ENCODE measurements at regions not wholly inside any gene's neighbourhood (a gene's known extent, or its start where the extent isn't known, plus 50 kb on each side); places are given as distances from the start of the nearest gene placed in this dataset.

DNA sequence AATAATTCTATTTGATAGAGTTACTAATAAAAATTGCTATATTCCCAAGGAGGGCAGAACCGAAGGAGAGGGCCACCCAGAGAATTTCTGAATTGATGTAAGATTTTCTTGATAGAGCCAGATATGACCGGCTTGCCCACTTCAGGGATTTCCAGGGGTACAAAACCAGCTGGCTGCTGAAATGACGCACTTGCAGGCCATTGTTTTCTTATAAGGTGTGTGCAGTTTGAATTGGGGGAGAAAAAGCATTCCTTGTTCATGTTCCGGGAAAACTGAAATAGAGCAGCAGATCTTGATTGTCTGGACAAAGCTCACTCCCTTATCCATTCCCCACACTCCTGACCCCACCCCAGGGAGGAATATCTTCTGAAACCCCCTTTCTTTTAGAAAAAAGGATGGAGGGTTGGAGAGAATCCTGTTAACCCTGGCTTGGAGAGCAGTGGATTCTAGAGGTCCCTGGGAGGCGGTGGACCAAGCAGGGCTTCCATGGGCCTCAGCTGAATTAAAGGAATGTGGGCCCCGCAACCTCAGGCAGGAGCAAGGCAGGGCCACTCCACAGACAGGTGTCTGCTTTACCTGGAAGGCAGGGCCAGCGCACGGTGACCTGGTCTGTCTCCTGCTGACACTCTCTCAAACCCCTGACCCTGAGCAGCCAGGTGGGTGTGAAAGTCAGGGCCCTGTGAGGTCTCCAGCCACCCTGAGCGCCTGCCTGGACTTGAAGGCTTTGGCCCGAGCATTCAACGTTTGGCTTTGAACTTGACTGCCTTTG lies 96.4 kb downstream of the TMEM170B start:
- CTCF ChIA-PET: no interaction called here

DNA sequence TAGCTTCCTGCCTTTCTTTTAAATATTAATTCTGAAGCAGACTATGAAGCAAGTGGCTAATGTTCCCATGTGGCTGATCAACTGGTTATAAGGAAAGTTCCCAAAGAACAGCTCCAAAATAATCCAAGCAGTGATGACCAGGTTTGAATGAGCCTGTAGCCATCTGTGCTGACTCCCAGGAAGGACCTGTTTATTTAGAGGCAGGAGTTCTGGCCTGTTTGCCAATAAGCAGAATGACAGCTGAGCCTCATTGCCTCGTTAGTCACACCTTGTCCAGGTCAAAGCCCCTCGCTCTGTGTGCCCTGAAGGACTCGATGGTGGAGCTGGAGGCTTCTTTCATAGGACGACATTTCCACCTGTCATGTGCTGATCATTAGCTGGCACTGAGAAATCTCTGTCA lies 97.4 kb downstream of the TMEM170B start:
- TF ChIP-seq, protein P1, sequence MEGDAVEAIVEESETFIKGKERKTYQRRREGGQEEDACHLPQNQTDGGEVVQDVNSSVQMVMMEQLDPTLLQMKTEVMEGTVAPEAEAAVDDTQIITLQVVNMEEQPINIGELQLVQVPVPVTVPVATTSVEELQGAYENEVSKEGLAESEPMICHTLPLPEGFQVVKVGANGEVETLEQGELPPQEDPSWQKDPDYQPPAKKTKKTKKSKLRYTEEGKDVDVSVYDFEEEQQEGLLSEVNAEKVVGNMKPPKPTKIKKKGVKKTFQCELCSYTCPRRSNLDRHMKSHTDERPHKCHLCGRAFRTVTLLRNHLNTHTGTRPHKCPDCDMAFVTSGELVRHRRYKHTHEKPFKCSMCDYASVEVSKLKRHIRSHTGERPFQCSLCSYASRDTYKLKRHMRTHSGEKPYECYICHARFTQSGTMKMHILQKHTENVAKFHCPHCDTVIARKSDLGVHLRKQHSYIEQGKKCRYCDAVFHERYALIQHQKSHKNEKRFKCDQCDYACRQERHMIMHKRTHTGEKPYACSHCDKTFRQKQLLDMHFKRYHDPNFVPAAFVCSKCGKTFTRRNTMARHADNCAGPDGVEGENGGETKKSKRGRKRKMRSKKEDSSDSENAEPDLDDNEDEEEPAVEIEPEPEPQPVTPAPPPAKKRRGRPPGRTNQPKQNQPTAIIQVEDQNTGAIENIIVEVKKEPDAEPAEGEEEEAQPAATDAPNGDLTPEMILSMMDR (conservative IDR thresholded peaks at IDR 0.05; ENCODE audit: low read depth, low read length): no peak
- no peak for TF ChIP-seq EZH2 (IDR thresholded peaks at IDR 0.05; ENCODE audit: low read length, unreplicated experiment)
- no peak for TF ChIP-seq EZH2phosphoT487 (IDR thresholded peaks at IDR 0.05; ENCODE audit: borderline replicate concordance, low read length)
- no peak overlapping the region for H3K4me3 ChIP-seq (ENCODE audit: low read length)
- no peak overlapping the region for H3K4me2 ChIP-seq (ENCODE audit: low read length)
- H3K79me2 ChIP-seq (ENCODE audit: low read length): no peaks in the 10 kb centered on the region
- no peaks in the 10 kb centered on the region for H3K36me3 ChIP-seq (ENCODE audit: low read depth, low read length)
- intact Hi-C loops (cut with micrococcal nuclease): no loop called here
- no peaks in the 10 kb centered on the region for H3K9me3 ChIP-seq (ENCODE audit: low read length)
- H3K9me2 ChIP-seq (replicated peaks; ENCODE audit: low read length): no peaks in the 10 kb centered on the region
- POLR2A ChIA-PET (ENCODE audit: unreplicated experiment): no interaction called here
- no peak overlapping the region for H3K9ac ChIP-seq (ENCODE audit: low read length)
- H3K27me3 ChIP-seq (ENCODE audit: low read length): no peaks in the 10 kb centered on the region
- CTCF ChIA-PET: no interaction called here
- peaks cover 12% of the 10 kb centered on the region for H3K4me1 ChIP-seq (ENCODE audit: insufficient read depth, low read length)
- DNase-seq: no peak
- H3K27ac ChIP-seq (ENCODE audit: low read length): no peak overlapping the region
- no peaks in the 10 kb centered on the region for H4K20me1 ChIP-seq (ENCODE audit: low read length)
- H3F3A ChIP-seq (ENCODE audit: low read length, unreplicated experiment): no peaks in the 10 kb centered on the region
- no peak overlapping the region for H2AFZ ChIP-seq (ENCODE audit: low read length)
- no TSS peak for BruUV-seq (replicated peaks)
- no peak for ATAC-seq

More for the DNA sequence above, 96.4 kb downstream of the TMEM170B start:
- ATAC-seq (no peak), DNase-seq (no peak)
- Histone ChIP-seq H3K4me2 (ENCODE audit: low read length) (no peak overlapping the region), H3K36me3 (ENCODE audit: low read depth, low read length) (no peaks in the 10 kb centered on the region), H3K79me2 (ENCODE audit: low read length) (no peaks in the 10 kb centered on the region), H3K9me2 (replicated peaks; ENCODE audit: low read length) (no peaks in the 10 kb centered on the region), H3K9me3 (ENCODE audit: low read length) (no peaks in the 10 kb centered on the region), H3F3A (ENCODE audit: low read length, unreplicated experiment) (no peaks in the 10 kb centered on the region), H4K20me1 (ENCODE audit: low read length) (no peaks in the 10 kb centered on the region), H2AFZ (ENCODE audit: low read length) (no peak overlapping the region), H3K27me3 (ENCODE audit: low read length) (no peaks in the 10 kb centered on the region), H3K4me3 (ENCODE audit: low read length) (no peak overlapping the region), H3K9ac (ENCODE audit: low read length) (no peak overlapping the region), H3K27ac (ENCODE audit: low read length) (no peak overlapping the region), H3K4me1 (ENCODE audit: insufficient read depth, low read length) (peaks cover 12% of the 10 kb centered on the region)
- TF ChIP-seq, protein P1 (conservative IDR thresholded peaks at IDR 0.05; ENCODE audit: low read depth, low read length): no peak
- TF ChIP-seq EZH2phosphoT487 (IDR thresholded peaks at IDR 0.05; ENCODE audit: borderline replicate concordance, low read length): no peak
- TF ChIP-seq EZH2 (IDR thresholded peaks at IDR 0.05; ENCODE audit: low read length, unreplicated experiment): no peak
- no TSS peak for BruUV-seq (replicated peaks)
- POLR2A ChIA-PET (ENCODE audit: unreplicated experiment): no interaction called here
- intact Hi-C loops (cut with micrococcal nuclease): no loop called here

DNA sequence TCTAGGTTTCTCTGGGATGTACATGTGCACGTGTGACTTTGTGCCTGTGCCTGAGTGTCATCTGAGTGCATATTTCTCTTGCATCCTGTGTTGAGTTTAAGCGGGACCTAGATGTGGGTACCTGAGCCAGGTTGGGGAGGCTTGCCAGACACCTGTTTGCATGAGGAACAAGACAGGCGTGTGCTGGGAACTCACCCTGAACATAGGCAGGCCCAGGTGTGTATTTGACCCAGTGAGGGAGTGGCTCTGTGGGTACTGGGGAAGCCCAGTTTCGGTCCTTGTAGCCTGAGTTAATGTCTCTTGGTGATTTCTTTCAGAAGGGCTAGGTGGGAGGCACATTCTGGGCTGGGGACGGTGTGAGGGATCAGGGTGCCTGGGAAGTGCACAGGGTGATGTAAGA lies 98.6 kb downstream of the TMEM170B start:
- CTCF ChIA-PET: no interaction called here
- no peaks in the 10 kb centered on the region for H3K36me3 ChIP-seq (ENCODE audit: low read depth, low read length)
- no peaks in the 10 kb centered on the region for H3K27me3 ChIP-seq (ENCODE audit: low read length)
- no peak overlapping the region for H3K4me3 ChIP-seq (ENCODE audit: low read length)
- H3K9ac ChIP-seq (ENCODE audit: low read length): no peak overlapping the region
- intact Hi-C loops (cut with micrococcal nuclease): no loop called here
- TF ChIP-seq EZH2 (IDR thresholded peaks at IDR 0.05; ENCODE audit: low read length, unreplicated experiment) (no peak), EZH2phosphoT487 (IDR thresholded peaks at IDR 0.05; ENCODE audit: borderline replicate concordance, low read length) (no peak)
- TF ChIP-seq, protein P1 (conservative IDR thresholded peaks at IDR 0.05; ENCODE audit: low read depth, low read length): no peak
- no TSS peak for BruUV-seq (replicated peaks)
- H3K79me2 ChIP-seq (ENCODE audit: low read length): no peaks in the 10 kb centered on the region
- no peak for ATAC-seq
- H3K9me3 ChIP-seq (ENCODE audit: low read length): no peaks in the 10 kb centered on the region
- H3K4me2 ChIP-seq (ENCODE audit: low read length): no peak overlapping the region
- POLR2A ChIA-PET (ENCODE audit: unreplicated experiment): no interaction called here
- no peak for DNase-seq
- H4K20me1 ChIP-seq (ENCODE audit: low read length): no peaks in the 10 kb centered on the region
- peaks cover 12% of the 10 kb centered on the region for H3K4me1 ChIP-seq (ENCODE audit: insufficient read depth, low read length)
- no peaks in the 10 kb centered on the region for H3F3A ChIP-seq (ENCODE audit: low read length, unreplicated experiment)
- no peaks in the 10 kb centered on the region for H3K9me2 ChIP-seq (replicated peaks; ENCODE audit: low read length)
- H2AFZ ChIP-seq (ENCODE audit: low read length): no peak overlapping the region
- H3K27ac ChIP-seq (ENCODE audit: low read length): no peak overlapping the region
